ENCODE measurements at regions not wholly inside any gene's neighbourhood (a gene's known extent, or its start where the extent isn't known, plus 50 kb on each side); places are given as distances from the start of the nearest gene placed in this dataset.

GRCh38 chr16:61289141-61289540 is 747.1 kb downstream of the CDH8 start:
- H3K4me2 ChIP-seq = no peak overlapping the region
- H3K4me1 ChIP-seq (ENCODE audit: control insufficient read depth in 1 of 2, insufficient read depth in 2 of 2, low read depth in 1 of 2, low read length in 1 of 2) = peaks cover 0 to 3% of the 10 kb centered on the region in 2 experiments; a peak in 1 of 4 replicates
- 28% methylated on average over 2 of the region's 2 CpGs for WGBS (ENCODE audit: low lambda C conversion rate)
- no peak overlapping the region for H3K4me3 ChIP-seq (ENCODE audit: low read depth in 2 of 2, low read length in 1 of 2)
- CTCF ChIA-PET = no interaction called here
- H3K9ac ChIP-seq = no peak overlapping the region
- H4K20me1 ChIP-seq (ENCODE audit: insufficient read depth) = no peaks in the 10 kb centered on the region
- POLR2A ChIA-PET = no interaction called here
- no peaks in the 10 kb centered on the region for H3K36me3 ChIP-seq (replicated peaks in 1 of 2; ENCODE audit: control insufficient read depth in 1 of 2, insufficient read depth in 2 of 2, low read length in 1 of 2)
- no peaks in the 10 kb centered on the region for H3K9me3 ChIP-seq
- H3F3A ChIP-seq (replicated peaks; ENCODE audit: insufficient read depth) = no peaks in the 10 kb centered on the region
- TF ChIP-seq GABPA (IDR thresholded peaks at IDR 0.05; ENCODE audit: low read depth) (no peak), NFIC (IDR thresholded peaks at IDR 0.05; ENCODE audit: borderline replicate concordance) (no peak), JUND (IDR thresholded peaks at IDR 0.05) (no peak), FOXJ3 (CRISPR knock-in tag; IDR thresholded peaks at IDR 0.05) (no peak), CHD2 (IDR thresholded peaks at IDR 0.05; ENCODE audit: low read length, partially characterized antibody) (no peak), TEAD4 (IDR thresholded peaks at IDR 0.05; ENCODE audit: borderline replicate concordance, insufficient read depth) (no peak), FOSL2 (IDR thresholded peaks at IDR 0.05; ENCODE audit: borderline replicate concordance, low read depth) (no peak), EZH2phosphoT487 (IDR thresholded peaks at IDR 0.05; ENCODE audit: borderline replicate concordance, low read depth) (no peak)
- TF ChIP-seq, protein P1, sequence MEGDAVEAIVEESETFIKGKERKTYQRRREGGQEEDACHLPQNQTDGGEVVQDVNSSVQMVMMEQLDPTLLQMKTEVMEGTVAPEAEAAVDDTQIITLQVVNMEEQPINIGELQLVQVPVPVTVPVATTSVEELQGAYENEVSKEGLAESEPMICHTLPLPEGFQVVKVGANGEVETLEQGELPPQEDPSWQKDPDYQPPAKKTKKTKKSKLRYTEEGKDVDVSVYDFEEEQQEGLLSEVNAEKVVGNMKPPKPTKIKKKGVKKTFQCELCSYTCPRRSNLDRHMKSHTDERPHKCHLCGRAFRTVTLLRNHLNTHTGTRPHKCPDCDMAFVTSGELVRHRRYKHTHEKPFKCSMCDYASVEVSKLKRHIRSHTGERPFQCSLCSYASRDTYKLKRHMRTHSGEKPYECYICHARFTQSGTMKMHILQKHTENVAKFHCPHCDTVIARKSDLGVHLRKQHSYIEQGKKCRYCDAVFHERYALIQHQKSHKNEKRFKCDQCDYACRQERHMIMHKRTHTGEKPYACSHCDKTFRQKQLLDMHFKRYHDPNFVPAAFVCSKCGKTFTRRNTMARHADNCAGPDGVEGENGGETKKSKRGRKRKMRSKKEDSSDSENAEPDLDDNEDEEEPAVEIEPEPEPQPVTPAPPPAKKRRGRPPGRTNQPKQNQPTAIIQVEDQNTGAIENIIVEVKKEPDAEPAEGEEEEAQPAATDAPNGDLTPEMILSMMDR (IDR thresholded peaks at IDR 0.05) = no peak
- no peak overlapping the region for H2AFZ ChIP-seq (ENCODE audit: low read depth)
- H3K9me2 ChIP-seq = no peaks in the 10 kb centered on the region
- no peaks in the 10 kb centered on the region for H3K27me3 ChIP-seq (ENCODE audit: insufficient read depth)
- no peak for DNase-seq
- no peaks in the 10 kb centered on the region for H3K79me2 ChIP-seq (ENCODE audit: insufficient read depth)
- H3K27ac ChIP-seq (ENCODE audit: low read depth in 2 of 2, low read length in 1 of 2) = no peak overlapping the region

DNA sequence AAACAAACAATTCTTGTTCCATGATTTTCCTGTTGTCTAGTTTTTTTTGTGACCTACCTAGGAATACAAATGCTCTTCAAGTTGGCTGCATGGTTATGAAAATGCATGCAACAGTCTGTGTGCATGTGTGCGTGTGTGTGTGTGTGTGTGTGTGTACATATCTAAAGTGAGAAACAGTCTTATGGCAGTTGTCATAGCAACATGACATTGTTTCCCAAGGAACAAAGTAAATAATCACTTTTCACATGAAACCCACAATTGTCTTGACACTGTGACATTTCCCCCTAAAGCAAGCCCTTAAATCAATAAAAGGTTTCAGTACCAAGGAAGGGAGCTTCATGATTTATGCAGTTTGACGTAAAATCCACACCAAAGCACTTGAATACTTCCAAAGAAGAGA is 758.4 kb downstream of the CDH8 start:
- Histone ChIP-seq H3K9me3 (peaks cover 9% of the 10 kb centered on the region; the same call in 1 of the 2 replicates), H3K9ac (no peak overlapping the region), H4K20me1 (ENCODE audit: insufficient read depth) (no peaks in the 10 kb centered on the region), H3K4me1 (ENCODE audit: control insufficient read depth in 1 of 2, insufficient read depth in 2 of 2, low read depth in 1 of 2, low read length in 1 of 2) (no peaks in the 10 kb centered on the region), H3K79me2 (ENCODE audit: insufficient read depth) (no peaks in the 10 kb centered on the region), H3K36me3 (replicated peaks in 1 of 2; ENCODE audit: control insufficient read depth in 1 of 2, insufficient read depth in 2 of 2, low read length in 1 of 2) (no peaks in the 10 kb centered on the region), H3K9me2 (no peaks in the 10 kb centered on the region), H3F3A (replicated peaks; ENCODE audit: insufficient read depth) (no peaks in the 10 kb centered on the region), H3K4me2 (no peak overlapping the region), H3K4me3 (ENCODE audit: low read depth in 2 of 2, low read length in 1 of 2) (no peak overlapping the region), H3K27ac (ENCODE audit: low read depth in 2 of 2, low read length in 1 of 2) (no peak overlapping the region), H3K27me3 (ENCODE audit: insufficient read depth) (no peaks in the 10 kb centered on the region), H2AFZ (ENCODE audit: low read depth) (no peak overlapping the region)
- TF ChIP-seq FOSL2 (IDR thresholded peaks at IDR 0.05; ENCODE audit: borderline replicate concordance, low read depth) (no peak), RCOR1 (IDR thresholded peaks at IDR 0.05; ENCODE audit: low read length) (no peak), RFX5 (IDR thresholded peaks at IDR 0.05; ENCODE audit: low read length) (no peak), EP300 (IDR thresholded peaks at IDR 0.05; ENCODE audit: borderline replicate concordance in 1 of 2, low read depth in 1 of 2, low read length in 1 of 2) (no peak), EZH2phosphoT487 (IDR thresholded peaks at IDR 0.05; ENCODE audit: borderline replicate concordance, low read depth) (no peak), RXRA (IDR thresholded peaks at IDR 0.05; ENCODE audit: borderline replicate concordance, low read depth) (no peak), YY1 (IDR thresholded peaks at IDR 0.05; ENCODE audit: low read depth) (no peak), TAF1 (IDR thresholded peaks at IDR 0.05; ENCODE audit: borderline replicate concordance, low read depth, low read length) (no peak), ELF1 (IDR thresholded peaks at IDR 0.05) (no peak), RAD21 (IDR thresholded peaks at IDR 0.05; ENCODE audit: low read length) (no peak), IRF3 (IDR thresholded peaks at IDR 0.05; ENCODE audit: low read depth, low read length) (no peak)
- TF ChIP-seq, protein P2, sequence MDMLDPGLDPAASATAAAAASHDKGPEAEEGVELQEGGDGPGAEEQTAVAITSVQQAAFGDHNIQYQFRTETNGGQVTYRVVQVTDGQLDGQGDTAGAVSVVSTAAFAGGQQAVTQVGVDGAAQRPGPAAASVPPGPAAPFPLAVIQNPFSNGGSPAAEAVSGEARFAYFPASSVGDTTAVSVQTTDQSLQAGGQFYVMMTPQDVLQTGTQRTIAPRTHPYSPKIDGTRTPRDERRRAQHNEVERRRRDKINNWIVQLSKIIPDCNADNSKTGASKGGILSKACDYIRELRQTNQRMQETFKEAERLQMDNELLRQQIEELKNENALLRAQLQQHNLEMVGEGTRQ (IDR thresholded peaks at IDR 0.05; ENCODE audit: borderline replicate concordance, low read depth, low read length) = no peak
- TF ChIP-seq, protein P1 (IDR thresholded peaks at IDR 0.05) = no peak
- CTCF ChIA-PET = no interaction called here
- no peak for DNase-seq
- 28% methylated on average over 2 of the region's 2 CpGs for WGBS (ENCODE audit: low lambda C conversion rate)
- POLR2A ChIA-PET = no interaction called here

Data from SK-N-SH (cell line).